ENCODE measurements at regions not wholly inside any gene's neighbourhood (a gene's known extent, or its start where the extent isn't known, plus 50 kb on each side); places are given as distances from the start of the nearest gene placed in this dataset.

DNA sequence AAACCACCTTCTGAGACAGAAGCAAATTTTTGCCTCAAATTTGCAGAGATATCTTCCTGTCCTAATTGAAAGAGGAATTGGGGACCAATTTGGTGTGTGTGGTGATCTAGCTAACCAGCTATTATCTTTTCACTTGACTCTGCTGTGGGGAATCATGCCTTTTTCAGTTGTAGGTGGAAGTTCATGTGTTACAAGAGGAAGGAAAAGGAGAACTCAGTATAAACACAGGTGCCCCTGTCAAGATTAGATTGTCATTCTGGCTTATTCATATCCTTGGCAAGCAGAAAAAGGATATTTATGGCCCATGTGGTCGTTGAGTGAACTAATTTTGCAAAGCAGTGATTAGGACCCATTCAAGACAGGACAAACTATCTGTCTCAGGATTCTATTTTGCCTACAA is 336.8 kb upstream of the SLC30A5 start:
- TF ChIP-seq ZNF207 (IDR thresholded peaks at IDR 0.05; ENCODE audit: borderline replicate concordance) (no peak), ATRX (CRISPR knock-in tag; IDR thresholded peaks at IDR 0.05; ENCODE audit: borderline replicate concordance) (no peak), MEF2D (CRISPR knock-in tag; IDR thresholded peaks at IDR 0.05) (no peak), ZNF792 (CRISPR knock-in tag; IDR thresholded peaks at IDR 0.05) (no peak), KLF16 (CRISPR knock-in tag; IDR thresholded peaks at IDR 0.05) (no peak), ZHX2 (IDR thresholded peaks at IDR 0.05; ENCODE audit: low read depth) (no peak), ZHX2 (CRISPR knock-in tag; IDR thresholded peaks at IDR 0.05; ENCODE audit: borderline replicate concordance) (no peak)
- TF ChIP-seq, protein P1, sequence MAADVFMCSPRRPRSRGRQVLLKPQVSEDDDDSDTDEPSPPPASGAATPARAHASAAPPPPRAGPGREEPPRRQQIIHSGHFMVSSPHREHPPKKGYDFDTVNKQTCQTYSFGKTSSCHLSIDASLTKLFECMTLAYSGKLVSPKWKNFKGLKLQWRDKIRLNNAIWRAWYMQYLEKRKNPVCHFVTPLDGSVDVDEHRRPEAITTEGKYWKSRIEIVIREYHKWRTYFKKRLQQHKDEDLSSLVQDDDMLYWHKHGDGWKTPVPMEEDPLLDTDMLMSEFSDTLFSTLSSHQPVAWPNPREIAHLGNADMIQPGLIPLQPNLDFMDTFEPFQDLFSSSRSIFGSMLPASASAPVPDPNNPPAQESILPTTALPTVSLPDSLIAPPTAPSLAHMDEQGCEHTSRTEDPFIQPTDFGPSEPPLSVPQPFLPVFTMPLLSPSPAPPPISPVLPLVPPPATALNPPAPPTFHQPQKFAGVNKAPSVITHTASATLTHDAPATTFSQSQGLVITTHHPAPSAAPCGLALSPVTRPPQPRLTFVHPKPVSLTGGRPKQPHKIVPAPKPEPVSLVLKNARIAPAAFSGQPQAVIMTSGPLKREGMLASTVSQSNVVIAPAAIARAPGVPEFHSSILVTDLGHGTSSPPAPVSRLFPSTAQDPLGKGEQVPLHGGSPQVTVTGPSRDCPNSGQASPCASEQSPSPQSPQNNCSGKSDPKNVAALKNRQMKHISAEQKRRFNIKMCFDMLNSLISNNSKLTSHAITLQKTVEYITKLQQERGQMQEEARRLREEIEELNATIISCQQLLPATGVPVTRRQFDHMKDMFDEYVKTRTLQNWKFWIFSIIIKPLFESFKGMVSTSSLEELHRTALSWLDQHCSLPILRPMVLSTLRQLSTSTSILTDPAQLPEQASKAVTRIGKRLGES (CRISPR knock-in tag; IDR thresholded peaks at IDR 0.05; ENCODE audit: borderline replicate concordance): no peak
- Histone ChIP-seq H4K20me1 (ENCODE audit: insufficient read depth, low read length) (no peaks in the 10 kb centered on the region), H3K27me3 (ENCODE audit: control insufficient read depth in 1 of 2, insufficient read depth in 2 of 2, low read length in 2 of 2) (no peaks in the 10 kb centered on the region), H2AFZ (ENCODE audit: low read length) (no peak overlapping the region), H3K4me2 (ENCODE audit: low read depth, low read length) (no peak overlapping the region), H3K4me3 (replicated peaks in 1 of 3; ENCODE audit: insufficient read depth in 1 of 3, low read depth in 2 of 3, low read length in 3 of 3) (no peak overlapping the region), H3K36me3 (replicated peaks in 1 of 2; ENCODE audit: control insufficient read depth in 1 of 2, insufficient read depth in 2 of 2, low read length in 2 of 2) (no peaks in the 10 kb centered on the region), H3K79me2 (ENCODE audit: insufficient read depth, low read length) (no peaks in the 10 kb centered on the region), H3K9me3 (ENCODE audit: low read length) (no peaks in the 10 kb centered on the region), H3K9ac (ENCODE audit: insufficient read depth, low read depth, low read length) (no peak overlapping the region), H3K27ac (ENCODE audit: extremely low read length, insufficient read depth, low read length) (no peak overlapping the region), H3K4me1 (ENCODE audit: insufficient read depth, low read length) (no peaks in the 10 kb centered on the region)
- ATAC-seq (no peak), FAIRE-seq (no peak), DNase-seq (ENCODE audit: low spot score) (no peak)
- BruUV-seq (replicated peaks): no TSS peak
- ChIA-PET POLR2A (no interaction called here), CTCF (ENCODE audit: low intra/inter-chr PET ratio, low total read pairs) (no interaction called here)
- in situ Hi-C loops (cut with HindIII; ENCODE audit: extremely low pct_ligation_motif_present, low pct_unique_long_range_greater_than_20kb): no loop called here
- WGBS (ENCODE audit: low lambda C conversion rate): 0% methylated on average over 1 of the region's 1 CpG
- intact Hi-C loops (cut with micrococcal nuclease; ENCODE audit: unreplicated experiment): no loop called here

Measured in HepG2 (cell line).